Erythroblast (primary cell): ENCODE measurements at regions not wholly inside any gene's neighbourhood (a gene's known extent, or its start where the extent isn't known, plus 50 kb on each side); places are given as distances from the start of the nearest gene placed in this dataset.

Source experiments
- GATA1 ChIP-seq: IDR thresholded peaks from 2 replicates; pipeline ENCODE4 v1.6.1; 2011; ENCODE audit warnings: low read depth, mild to moderate bottlenecking, control low read depth, low read length, moderate library complexity
- POLR2A ChIP-seq: IDR thresholded peaks from 2 replicates; pipeline ENCODE4 v1.6.1; 2011; ENCODE audit warnings: mild to moderate bottlenecking, low read length

DNA sequence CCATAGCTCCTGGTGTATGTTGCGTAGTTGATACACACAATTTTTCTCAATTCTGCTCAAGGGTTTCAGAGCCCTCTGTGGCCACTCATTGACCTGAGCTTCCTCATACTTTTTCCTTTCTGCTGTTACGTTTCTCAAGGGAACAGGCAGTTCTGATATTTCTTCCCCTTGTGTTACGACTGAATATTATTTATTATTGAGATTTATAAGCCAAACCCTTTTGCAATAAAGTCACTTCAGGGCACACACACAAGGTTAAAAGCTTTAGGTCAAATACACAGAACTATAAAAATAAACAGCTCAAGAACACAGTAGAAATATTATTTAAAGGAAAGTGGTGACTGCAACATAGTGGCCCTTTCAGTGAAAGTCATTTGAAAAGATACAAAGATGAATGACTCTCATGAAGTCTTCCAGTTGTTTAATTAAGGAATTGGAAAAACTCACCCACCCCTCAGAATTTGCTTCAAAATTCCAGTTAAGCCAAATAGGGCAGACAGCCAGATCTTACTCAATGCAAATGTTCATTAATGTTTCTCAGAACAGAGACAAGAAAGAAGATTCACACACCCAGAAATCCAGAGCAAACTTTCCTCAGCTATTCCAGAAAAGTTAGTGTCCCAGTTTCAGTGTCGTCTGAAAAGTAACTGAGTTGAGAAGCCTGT is 179.7 kb downstream of the TRIB2 start:
- TF ChIP-seq POLR2A, result no peak
- TF ChIP-seq GATA1, result no peak
